PC-3 (cell line): ENCODE measurements at regions not wholly inside any gene's neighbourhood (a gene's known extent, or its start where the extent isn't known, plus 50 kb on each side); places are given as distances from the start of the nearest gene placed in this dataset.

Experiments
- CTCF ChIP-seq: fragments of 300-600 bp; sonication (generic); conservative IDR thresholded peaks from 2 replicates; pipeline ENCODE4 v1.5.1; 2017; ENCODE audit warnings: antibody characterized with exemption, low read depth, mild to moderate bottlenecking, low read length
- EZH2 ChIP-seq: fragments of 300-600 bp; sonication (generic); IDR thresholded peaks from one replicate; pipeline ENCODE4 v1.6.1; 2017; ENCODE audit warnings: antibody characterized with exemption, mild to moderate bottlenecking, low read length; ENCODE audit not compliant: unreplicated experiment
- EZH2phosphoT487 ChIP-seq: fragments of 300-600 bp; sonication (generic); IDR thresholded peaks from 2 replicates; pipeline ENCODE4 v1.6.1; 2018; ENCODE audit warnings: mild to moderate bottlenecking, antibody characterized with exemption, low read length, borderline replicate concordance

- TF ChIP-seq CTCF (no peak), EZH2 (no peak), EZH2phosphoT487 (no peak)
These were observed 49.9 kb upstream of the PDE3B start for GRCh38 chr11:14593671-14594070.
